AML-193 (cell line): ENCODE measurements at regions not wholly inside any gene's neighbourhood (a gene's known extent, or its start where the extent isn't known, plus 50 kb on each side); places are given as distances from the start of the nearest gene placed in this dataset.
"Not testable (repeated sequence)": the region's sequence is repeated elsewhere in the genome, so short reads cannot be mapped to it uniquely, and the experiment has no call there.

Source experiments
- DNase-seq, 2 experiments: peaks; one replicate each; lab custom pipeline; 2025; lab: John Stamatoyannopoulos, UW

DNA sequence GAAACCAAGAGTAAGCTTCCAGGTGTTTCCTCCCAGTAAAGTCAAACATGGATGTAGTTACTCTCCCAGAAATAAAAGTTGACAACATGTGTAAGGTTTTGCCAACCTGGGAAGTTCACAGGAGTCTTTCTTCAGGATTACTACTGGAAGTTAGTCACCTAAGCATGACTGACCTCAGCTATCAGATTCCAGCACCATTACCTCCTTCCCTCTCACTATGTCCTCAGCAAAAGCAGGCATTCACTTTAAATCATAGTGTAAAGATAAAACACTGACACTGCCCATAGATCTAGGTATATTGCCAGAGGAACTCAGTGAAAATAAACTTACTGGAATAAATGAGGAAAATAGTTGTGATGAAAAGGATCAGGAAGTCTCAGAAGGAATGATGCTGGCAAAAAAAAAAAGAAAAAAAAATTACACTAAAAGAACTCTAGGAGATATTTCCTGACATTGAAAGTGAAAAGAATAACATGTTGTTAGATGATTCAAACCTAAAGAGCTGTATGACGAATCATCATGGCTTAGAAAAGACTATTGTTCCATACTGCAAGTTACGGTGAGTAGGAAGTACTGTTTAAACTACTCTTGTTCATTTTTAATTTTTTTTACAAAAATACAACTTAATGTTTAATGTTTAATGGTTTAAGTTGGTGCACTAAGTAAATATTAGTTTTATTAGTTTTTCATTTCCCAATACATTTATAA, 484.5 kb upstream of the ZNF804A start:
- no peak for DNase-seq

DNA sequence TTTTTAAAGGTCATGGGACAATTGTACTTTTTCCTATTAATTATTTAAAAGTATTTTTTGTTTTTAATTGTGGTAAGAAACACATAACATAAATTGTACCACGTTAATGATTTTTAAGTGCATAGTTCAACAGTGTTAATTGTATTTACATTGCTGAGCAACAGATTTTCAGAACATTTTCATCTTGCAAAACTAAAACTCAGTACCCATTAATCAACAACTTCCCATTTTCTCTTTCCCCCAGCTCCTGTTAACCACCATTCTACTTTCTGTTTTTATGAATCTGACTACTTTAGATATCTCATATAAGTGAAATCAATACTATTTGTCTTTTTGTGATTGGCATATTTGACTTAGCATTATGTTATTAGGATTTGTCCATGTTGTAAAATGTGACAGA, 483.9 kb upstream of the ZNF804A start:
- no peak for DNase-seq

- DNase-seq: no peak
Measured at GRCh38 chr2:184119989-184120800, 478.1 kb upstream of the ZNF804A start.

DNA sequence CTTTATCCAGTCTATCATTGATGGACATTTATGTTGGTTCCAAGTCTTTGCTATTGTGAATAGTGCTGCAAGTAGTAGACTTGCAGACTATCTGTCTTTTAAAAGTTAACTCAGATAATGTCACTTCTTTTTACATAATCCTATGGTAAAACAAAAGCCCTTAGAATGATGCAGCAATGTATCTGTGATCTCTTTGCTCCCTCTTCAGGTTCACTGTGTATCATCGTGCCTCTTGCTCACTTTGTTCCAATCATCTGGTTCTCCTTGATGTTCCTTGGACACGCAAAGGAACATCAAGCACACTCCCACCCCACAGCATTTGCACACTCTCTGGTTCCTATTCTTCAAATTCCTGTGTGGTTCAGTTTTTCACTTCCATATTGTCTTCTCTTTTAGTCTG, 472.5 kb upstream of the ZNF804A start:
- DNase-seq: no peak

- no peak for DNase-seq
Measured at GRCh38 chr2:184129073-184129472, 469.3 kb upstream of the ZNF804A start.

- no peak for DNase-seq
Measured at GRCh38 chr2:184137955-184138354, 460.4 kb upstream of the ZNF804A start.

DNA sequence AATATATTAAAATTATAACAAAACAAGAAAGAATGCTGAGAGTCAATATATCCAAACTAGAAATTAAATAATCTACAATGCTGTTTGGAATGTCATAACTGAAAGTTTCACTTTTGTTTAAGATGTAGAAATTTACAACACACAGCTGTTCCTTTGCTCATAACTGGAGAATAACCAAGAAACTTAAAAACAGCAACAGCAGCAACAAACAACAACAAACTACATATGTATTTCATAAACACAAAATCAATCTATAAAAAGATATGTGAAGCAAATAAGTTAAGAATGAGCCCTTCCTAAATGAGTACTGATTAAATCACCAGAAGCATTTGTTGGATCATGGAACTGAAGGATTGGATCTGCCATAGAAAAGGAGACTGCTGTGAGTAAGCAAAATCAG, 456.5 kb upstream of the ZNF804A start:
- no peak for DNase-seq

DNA sequence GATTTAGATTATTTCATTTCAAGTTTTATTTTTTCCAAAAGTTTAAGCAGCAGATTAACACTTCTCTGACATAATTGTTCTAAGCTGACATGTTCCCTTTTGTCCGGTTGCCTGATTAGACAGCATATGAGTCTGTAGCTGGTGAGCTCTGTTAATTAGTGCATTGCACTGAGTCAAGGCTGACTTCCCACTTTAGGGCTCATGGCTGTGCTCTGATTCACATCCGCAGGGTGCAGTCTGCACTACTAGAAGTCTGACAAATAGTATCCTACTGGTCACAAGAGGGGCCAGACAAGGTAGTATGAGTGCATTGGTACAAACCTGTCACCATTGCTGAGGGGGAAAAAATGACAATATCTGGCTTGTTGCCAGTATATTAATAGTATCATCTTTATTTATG, 443.9 kb upstream of the ZNF804A start:
- DNase-seq: no peak

- DNase-seq: no peak
Measured at GRCh38 chr2:184155791-184156190, 442.5 kb upstream of the ZNF804A start.

- DNase-seq: no peak
Measured at GRCh38 chr2:184157141-184157540, 441.2 kb upstream of the ZNF804A start.

DNA sequence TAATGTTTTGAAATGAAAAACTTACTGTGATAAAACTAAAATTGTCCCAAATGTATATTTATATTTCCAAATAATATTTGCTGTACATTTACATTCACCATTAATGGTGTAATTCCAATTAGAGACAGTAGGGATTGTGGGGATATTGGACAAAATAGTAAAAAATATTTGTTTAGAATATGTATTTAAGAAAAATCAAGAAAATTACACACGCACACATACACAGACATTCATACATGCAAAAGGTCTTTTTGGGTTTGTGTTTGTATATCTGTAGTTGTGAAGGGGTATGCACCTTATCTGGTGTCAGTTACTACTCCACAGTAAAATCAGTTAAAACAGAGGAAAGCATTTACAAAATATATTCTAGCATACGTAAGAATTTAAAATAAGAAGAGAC, 435.9 kb upstream of the ZNF804A start:
- DNase-seq: no peak

GRCh38 chr2:184168823-184169222, 429.5 kb upstream of the ZNF804A start:
- DNase-seq: not testable (repeated sequence)

DNA sequence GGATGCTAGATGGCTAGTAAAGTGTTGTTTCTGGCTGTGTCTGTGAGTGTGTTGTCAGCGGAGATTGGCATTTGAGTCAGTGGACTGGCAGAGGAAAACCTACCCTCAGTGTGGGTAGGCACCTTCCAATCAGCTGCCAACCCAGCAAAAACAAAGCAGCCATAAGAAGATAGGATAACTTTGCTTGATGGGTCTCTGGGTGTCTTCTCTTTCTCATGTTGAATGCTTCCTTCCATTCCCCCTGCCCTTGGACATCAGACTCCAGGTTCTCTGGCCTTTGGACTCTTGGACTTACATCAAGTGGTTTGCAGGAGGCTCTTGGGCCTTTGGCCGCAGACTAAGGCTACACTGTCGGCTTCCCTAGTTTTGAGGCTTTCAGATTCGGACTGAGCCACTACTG, 429.0 kb upstream of the ZNF804A start:
- DNase-seq: no peak

DNA sequence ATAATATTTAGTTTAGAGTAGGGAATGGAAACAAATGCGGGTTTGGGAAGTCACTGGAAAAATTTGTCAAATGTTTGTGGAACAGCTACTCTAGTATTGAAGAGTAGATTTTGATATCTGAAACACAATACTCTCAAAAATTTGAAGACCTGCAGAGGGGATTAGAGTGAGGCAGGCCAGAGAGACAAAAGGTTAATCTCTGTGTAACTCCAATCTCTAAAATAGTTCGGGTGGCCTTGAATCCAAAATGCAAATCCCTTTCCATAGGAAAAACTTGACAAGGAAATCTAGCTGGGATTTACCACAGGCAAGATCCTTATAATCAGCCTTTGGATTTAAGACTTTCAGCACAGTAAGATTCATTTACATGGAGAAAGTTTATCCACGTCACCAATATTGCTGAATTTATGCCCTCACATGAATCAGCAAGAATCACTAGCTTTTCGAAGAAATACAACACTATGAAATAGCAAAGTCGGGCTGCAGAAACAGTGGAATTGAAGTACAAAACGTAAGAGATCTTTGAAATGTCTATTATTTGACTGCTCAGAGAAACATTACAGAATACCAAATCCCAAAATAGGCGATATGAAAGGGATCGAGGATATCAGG, 423.7 kb upstream of the ZNF804A start:
- DNase-seq: no peak

DNA sequence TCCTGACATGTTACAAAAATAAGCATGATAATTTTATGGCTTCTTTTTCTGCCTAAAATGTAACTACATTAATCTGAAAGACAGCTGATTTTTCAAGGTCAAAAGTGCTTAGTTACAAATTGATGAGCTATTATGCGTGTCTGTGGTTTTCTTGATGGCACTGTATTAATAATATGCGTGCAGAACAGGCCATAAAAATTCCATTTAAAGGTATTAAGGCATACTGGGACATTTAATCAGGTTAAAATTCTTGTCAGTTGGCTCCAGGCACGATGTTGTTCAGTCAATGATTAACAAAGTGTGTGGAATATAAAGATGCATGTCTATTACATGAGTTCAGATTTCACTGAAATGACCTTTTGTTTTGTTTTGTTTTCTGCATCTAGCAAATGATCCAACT, 420.1 kb upstream of the ZNF804A start:
- no peak for DNase-seq

DNA sequence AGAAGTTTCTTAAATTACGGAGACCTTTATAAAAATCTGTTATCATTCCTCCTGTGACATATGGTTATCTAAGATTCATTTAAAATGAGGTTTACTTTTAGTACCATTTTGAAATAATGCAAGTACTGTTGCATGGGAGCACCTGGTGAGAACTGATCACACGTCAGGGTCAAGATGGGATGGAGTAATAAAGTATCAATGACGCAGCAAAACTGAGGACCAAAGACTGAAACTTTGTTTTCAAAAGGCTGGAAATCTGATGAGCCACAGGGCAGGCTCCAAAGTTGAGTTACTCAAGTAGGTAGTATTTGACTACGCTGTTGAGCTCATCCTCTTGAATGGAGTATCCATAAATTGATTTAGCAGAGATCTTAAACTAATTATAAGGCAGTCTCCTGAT, 411.9 kb upstream of the ZNF804A start:
- no peak for DNase-seq

- no peak for DNase-seq
Measured at GRCh38 chr2:184187421-184187971, 410.8 kb upstream of the ZNF804A start.

DNA sequence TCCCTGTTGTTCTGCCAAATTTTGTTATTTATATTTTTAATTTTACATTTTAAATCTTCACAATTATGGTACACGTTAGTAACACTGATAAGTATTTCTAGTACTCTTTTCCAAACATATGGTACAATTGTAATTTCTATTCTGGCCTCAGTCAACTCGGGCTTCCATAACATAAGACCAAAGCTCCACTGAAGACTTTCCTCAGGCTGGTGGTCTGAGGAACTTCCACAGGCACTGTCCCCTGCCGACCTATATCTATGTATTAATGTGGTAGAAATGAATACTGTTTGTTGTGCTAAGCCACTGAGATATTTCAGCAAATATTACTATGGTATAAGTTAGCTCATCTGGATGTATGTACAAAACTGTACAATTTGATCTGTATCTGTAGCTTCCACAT, 407.6 kb upstream of the ZNF804A start:
- DNase-seq: no peak

- no peak for DNase-seq
Measured at GRCh38 chr2:184192649-184193048, 405.7 kb upstream of the ZNF804A start.

DNA sequence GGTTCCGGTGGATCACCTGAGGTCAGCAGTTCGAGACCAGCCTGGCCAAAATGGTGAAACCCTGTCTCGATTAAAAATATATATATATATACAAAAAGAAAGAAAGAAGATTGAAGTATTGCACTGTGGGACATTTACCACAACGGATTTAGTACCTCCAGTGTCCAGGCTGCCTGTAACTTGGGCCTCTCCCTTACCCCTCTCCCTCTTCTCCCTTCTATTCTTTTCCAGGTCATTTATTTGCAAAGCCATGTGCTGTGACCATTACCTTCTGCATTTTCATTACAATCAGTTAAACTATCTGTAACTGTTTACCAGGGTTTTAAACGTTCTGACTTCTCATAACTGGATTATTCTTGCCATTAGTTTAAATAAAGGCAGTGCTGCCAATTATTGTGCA, 400.9 kb upstream of the ZNF804A start:
- no peak for DNase-seq

GRCh38 chr2:184198791-184199190, 399.5 kb upstream of the ZNF804A start:
- not testable (repeated sequence) for DNase-seq

DNA sequence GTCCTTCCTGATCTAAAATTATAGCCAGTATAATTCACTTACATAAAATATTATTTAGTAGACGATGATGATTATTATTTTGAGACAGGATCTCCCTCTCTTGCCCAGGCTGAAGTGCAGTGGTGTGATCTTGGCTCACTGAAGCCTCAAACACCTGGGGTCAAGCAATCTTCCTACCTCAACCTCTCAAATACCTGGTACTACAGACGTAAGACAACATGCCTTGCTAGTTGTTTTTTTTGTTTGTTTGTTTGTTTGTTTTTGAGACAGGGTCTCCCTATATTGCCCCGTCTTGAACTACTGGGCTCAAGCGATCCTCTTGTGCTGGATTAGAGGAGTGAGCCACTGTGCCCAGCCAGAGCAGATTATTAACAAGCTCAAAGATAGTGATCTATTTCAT, 399.1 kb upstream of the ZNF804A start:
- no peak for DNase-seq

DNA sequence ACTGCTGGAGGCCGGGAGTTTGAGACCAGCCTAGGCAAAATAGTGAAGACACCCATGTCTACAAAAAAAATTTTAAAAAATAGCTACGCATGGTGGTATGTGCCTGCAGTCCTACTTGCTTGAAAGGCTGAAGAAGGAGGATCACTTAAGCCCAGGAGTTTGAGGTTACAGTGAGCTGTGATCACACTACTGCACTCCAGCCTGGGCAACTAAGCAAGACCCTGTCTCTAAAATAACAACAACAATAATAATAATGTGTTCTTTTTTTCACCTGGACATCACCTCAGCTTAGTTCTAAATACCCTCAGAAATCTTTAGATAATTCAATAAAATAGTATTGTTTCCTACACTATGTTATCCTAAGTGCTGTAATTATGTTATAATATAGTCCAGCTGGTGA, 397.1 kb upstream of the ZNF804A start:
- DNase-seq: no peak
